ENCODE measurements at regions not wholly inside any gene's neighbourhood (a gene's known extent, or its start where the extent isn't known, plus 50 kb on each side); places are given as distances from the start of the nearest gene placed in this dataset.

DNA sequence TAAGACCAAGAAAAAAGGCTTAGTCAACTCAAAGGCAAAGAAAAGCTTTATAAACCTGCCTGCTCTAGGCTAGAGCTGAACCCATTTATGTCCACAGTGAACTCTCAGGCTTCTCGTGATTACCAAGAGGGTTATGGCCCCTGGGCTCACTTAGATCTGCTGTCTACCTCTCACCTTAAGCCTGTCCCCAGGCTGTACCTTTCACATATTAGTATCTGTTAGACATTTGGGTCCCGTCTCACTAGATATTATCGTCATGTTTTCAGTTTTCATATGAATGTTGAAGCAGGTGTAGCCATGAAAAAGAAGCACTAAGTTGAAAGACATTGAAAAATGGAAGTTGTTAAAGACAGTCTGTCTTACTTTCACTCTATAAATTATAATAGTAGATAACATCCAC lies 75.2 kb upstream of the COX7C start:
- H3K36me3 ChIP-seq (ENCODE audit: control insufficient read depth, insufficient read depth, low read length), result no peaks in the 10 kb centered on the region
- H3K27ac ChIP-seq (ENCODE audit: low read length), result no peak overlapping the region
- no peak for TF ChIP-seq REST (IDR thresholded peaks at IDR 0.05; ENCODE audit: insufficient read depth in 1 of 2, low read depth in 2 of 2, low read length in 1 of 2)
- TF ChIP-seq POLR2AphosphoS5 (IDR thresholded peaks at IDR 0.05; ENCODE audit: low read depth, low read length), result no peak
- TF ChIP-seq TCF7L2 (IDR thresholded peaks at IDR 0.05; ENCODE audit: low read depth, low read length), result no peak
- TF ChIP-seq SIN3A (IDR thresholded peaks at IDR 0.05; ENCODE audit: borderline replicate concordance, insufficient read depth, low read depth, low read length), result no peak
- no peaks in the 10 kb centered on the region for H3K9me3 ChIP-seq (ENCODE audit: control insufficient read depth, insufficient read depth, low read depth, low read length)
- ATAC-seq, result no peak
- POLR2A ChIA-PET, result no interaction called here
- in situ Hi-C loops (cut with HindIII; ENCODE audit: low pct_unique_long_range_greater_than_20kb, low sequenced_read_pairs) (no loop called here), intact Hi-C loops (cut with micrococcal nuclease; ENCODE audit: unreplicated experiment) (loop anchor here (10.0 kb wide), 1 partner anchor 1788 kb away; no protein-coding TSS in a partner anchor)
- no peak overlapping the region for H3K4me3 ChIP-seq (ENCODE audit: low read depth in 2 of 2, low read length in 2 of 2)
- H3K4me1 ChIP-seq (ENCODE audit: control insufficient read depth, insufficient read depth, low read length), result no peaks in the 10 kb centered on the region
- CTCF ChIA-PET, result no interaction called here
- H3K27me3 ChIP-seq (ENCODE audit: control insufficient read depth, insufficient read depth, low read length), result no peaks in the 10 kb centered on the region
- no TSS peak for BruUV-seq (replicated peaks)
- DNase-seq (ENCODE audit: low read depth, low spot score), result no peak

DNA sequence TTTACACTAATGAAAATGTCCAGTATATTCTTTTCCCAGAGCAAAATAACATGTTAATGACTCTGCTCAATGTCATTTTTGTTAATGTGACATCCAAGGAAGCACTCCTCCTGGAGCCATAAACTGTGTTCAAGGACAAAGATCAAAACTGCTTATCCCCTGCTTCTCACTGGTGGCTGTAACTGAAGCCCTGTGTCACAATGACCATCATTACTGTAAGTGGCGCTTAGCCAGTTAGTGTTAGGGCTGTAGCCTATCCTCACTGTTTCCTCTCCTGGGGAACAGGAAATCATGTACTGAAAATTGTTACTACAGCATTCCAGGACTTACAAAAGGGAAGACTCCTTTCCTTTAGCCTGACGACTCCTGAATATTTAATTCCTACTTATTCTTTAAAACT lies 71.7 kb upstream of the COX7C start:
- no peaks in the 10 kb centered on the region for H3K9me3 ChIP-seq (ENCODE audit: control insufficient read depth, insufficient read depth, low read depth, low read length)
- H3K36me3 ChIP-seq (ENCODE audit: control insufficient read depth, insufficient read depth, low read length), result no peaks in the 10 kb centered on the region
- DNase-seq (ENCODE audit: low read depth, low spot score) (no peak), ATAC-seq (no peak)
- TF ChIP-seq REST (IDR thresholded peaks at IDR 0.05; ENCODE audit: insufficient read depth in 1 of 2, low read depth in 2 of 2, low read length in 1 of 2), result no peak
- no peak for TF ChIP-seq POLR2AphosphoS5 (IDR thresholded peaks at IDR 0.05; ENCODE audit: low read depth, low read length)
- TF ChIP-seq CTCF (IDR thresholded peaks at IDR 0.05), result no peak
- intact Hi-C loops (cut with micrococcal nuclease; ENCODE audit: unreplicated experiment) (loop anchor here (10.0 kb wide), 1 partner anchor 1791 kb away; no protein-coding TSS in a partner anchor), in situ Hi-C loops (cut with HindIII; ENCODE audit: low pct_unique_long_range_greater_than_20kb, low sequenced_read_pairs) (no loop called here)
- BruUV-seq (replicated peaks), result no TSS peak
- no peak overlapping the region for H3K4me3 ChIP-seq (ENCODE audit: low read depth in 2 of 2, low read length in 2 of 2)
- POLR2A ChIA-PET, result interaction anchor here (0.6 kb wide), 1 partner anchor 578 kb away, joined by 4 read pairs; no protein-coding TSS in a partner anchor
- H3K4me1 ChIP-seq (ENCODE audit: control insufficient read depth, insufficient read depth, low read length), result no peaks in the 10 kb centered on the region
- CTCF ChIA-PET, result no interaction called here
- H3K27ac ChIP-seq (ENCODE audit: low read length), result no peak overlapping the region
- H3K27me3 ChIP-seq (ENCODE audit: control insufficient read depth, insufficient read depth, low read length), result no peaks in the 10 kb centered on the region

All from Panc1 (cell line).